GM18909 (cell line): ENCODE measurements at regions not wholly inside any gene's neighbourhood (a gene's known extent, or its start where the extent isn't known, plus 50 kb on each side); places are given as distances from the start of the nearest gene placed in this dataset.
"Not testable (repeated sequence)": the region's sequence is repeated elsewhere in the genome, so short reads cannot be mapped to it uniquely, and the experiment has no call there.

ENCODE experiments used
- ATAC-seq: cut with Tn5 transposase; IDR thresholded peaks from one replicate; pipeline ENCODE4 v1.9.1; 2021; ENCODE audit warnings: mild to moderate bottlenecking; ENCODE audit not compliant: unreplicated experiment, poor library complexity

- ATAC-seq, result no peak
Observed at GRCh38 chr1:233722212-233722979, 108.5 kb downstream of the KCNK1 start.

DNA sequence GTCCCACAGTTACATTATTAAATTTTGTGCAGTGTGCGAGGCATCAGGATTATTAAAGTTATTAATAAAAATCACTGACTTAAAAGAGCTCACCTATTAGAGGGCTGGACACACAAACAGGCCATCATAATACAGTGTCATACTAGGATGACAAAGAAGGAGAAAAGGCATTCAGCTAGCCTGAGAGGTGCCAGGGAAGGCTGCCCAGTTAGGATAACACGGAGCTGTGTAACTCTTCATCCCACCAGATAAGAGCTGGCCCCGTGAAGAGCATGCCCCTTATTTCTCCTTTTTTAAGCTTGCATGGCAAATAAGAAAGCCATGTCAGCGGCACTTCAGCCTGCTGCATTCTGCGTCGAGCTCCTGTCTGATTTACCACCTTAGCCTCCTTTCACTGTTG is 109.5 kb downstream of the KCNK1 start:
- no peak for ATAC-seq

- not testable (repeated sequence) for ATAC-seq
Observed at GRCh38 chr1:233724131-233724631, 110.3 kb downstream of the KCNK1 start.

DNA sequence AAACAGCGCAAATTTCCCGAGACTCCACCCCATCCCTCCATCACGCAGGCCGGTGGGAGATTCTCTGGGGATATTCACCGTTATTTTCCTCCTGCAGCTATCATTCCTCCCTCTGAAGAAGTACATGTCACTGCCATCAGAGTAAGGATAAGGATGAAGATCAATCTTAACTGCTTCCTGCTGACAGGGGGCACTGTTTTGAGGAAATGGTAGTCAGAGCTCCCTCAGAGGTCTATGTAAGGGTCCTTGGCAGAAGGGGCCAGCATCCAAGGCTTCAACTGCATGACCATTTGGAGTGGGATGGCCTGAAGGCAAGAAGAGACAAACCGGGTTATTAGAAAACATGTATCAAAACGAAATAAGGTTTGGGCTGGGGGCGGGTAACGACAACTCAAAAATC is 111.5 kb downstream of the KCNK1 start:
- ATAC-seq, result no peak

- ATAC-seq, result no peak
Observed at GRCh38 chr1:233728721-233729120, 114.8 kb downstream of the KCNK1 start.

- ATAC-seq, result no peak
Observed at GRCh38 chr1:233730380-233730779, 116.5 kb downstream of the KCNK1 start.

GRCh38 chr1:233730809-233731208 is 116.9 kb downstream of the KCNK1 start:
- no peak for ATAC-seq

DNA sequence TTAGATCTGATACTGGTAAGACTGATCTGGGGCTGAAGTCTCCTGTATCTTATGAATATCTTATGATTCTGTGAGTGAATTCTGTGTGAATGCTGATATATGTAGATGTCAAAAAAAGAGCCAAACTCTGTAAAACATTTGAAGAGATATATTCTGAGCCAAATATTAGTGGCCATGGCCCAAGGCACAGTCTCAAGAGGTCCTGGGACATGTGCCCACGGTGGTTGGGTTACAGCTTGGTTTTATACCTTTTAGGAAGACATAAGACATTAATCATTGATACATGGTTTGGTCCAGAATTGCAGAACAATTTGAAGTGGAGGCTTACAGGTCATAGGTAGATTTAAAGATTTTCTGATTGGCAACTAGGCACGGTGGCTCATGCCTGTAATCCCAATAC is 118.3 kb downstream of the KCNK1 start:
- no peak for ATAC-seq

- ATAC-seq, result no peak
Observed at GRCh38 chr1:233734456-233734855, 120.5 kb downstream of the KCNK1 start.

GRCh38 chr1:233735331-233735730 is 121.4 kb downstream of the KCNK1 start:
- ATAC-seq, result no peak

DNA sequence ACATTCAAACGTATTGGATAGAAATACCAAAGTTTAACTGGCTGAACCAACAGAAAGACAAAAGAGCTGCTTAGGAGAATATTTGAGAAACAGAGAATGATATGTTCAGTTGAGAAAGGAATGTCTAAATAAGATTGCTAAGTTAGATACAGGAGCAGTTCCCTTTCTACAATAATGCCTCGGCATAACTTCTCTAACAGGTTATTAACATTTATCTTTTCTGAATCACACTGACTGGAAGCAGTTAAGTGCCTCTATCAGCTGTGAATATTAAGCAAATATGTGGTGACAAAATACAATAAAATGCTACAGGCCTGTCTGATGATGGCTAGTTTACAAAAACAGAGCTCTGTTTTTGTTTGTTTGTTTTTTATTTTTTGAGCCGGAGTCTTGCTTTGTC is 121.9 kb downstream of the KCNK1 start:
- ATAC-seq, result no peak

GRCh38 chr1:233737341-233737740 is 123.4 kb downstream of the KCNK1 start:
- ATAC-seq, result no peak

GRCh38 chr1:233738396-233738795 is 124.5 kb downstream of the KCNK1 start:
- ATAC-seq, result no peak

GRCh38 chr1:233738850-233739249 is 124.9 kb downstream of the KCNK1 start:
- no peak for ATAC-seq

DNA sequence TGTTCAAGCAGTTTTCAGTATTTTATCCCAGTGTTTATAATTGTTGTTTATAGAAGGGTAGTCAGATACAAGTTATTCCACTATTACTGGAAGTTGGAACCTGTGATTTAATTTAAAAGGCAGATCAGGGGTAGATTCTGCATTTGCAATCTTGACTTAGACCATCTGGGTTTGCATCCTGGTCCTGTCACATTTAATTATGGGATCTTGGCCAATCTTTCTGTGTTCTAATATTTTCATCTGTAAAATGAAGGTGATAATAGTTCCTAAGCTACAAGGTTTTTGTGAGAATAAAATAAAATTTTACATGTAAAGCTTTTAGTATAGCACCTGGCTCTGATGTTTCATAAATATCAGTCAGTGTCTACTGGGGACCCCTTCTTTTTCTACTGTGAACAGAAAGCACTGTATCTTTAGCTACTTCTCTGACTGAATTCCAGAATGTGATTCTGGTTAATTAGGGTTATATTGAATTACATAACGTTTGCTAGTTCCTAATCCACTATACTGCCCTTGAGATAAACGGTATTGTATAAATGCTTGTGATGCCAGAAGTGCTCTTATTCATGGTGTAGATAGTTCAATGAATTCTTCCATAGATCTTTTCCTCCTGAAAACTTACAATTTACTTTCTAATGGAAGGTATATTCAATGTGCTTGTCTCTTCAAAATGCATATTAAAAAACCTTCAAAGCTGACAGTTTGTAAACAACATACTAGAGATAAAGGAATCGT is 131.0 kb downstream of the KCNK1 start:
- no peak for ATAC-seq

DNA sequence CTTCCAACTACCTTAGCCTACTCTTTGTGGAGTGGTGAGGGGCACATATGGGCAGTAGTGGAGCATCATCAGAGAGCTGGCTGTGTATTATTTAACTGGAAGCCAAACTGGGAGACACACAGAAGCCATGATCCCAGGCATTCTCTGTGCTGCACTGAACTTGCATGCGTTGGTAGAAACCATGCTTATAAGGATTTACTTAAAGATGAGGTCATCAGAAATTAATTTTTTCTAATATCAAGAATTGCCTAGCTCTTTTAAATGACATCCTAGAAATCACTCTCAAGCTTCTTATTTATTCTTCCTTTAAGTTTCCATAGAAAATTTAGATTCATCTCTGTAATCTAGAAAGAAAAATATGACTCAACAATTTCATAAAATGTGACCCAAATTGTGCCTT is 136.2 kb downstream of the KCNK1 start:
- no peak for ATAC-seq

- ATAC-seq, result no peak
Observed at GRCh38 chr1:233759665-233760064, 144.8 kb upstream of the SLC35F3 start.

DNA sequence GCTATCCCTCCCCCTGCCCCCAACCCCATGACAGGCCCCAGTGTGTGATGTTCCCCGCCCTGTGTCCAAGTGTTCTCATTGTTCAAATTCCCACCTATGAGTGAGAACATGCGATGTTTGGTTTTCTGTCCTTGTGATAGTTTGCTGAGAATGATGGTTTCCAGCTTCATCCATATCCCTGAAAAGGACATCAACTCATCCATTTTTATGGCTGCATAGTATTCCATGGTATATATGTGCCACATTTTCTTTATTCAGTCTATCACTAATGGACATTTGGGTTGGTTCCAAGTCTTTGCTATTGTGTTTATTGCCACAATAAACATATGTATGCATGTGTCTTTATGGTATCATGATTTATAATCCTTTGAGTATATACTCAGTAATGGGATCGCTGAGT is 140.2 kb upstream of the SLC35F3 start:
- ATAC-seq, result not testable (repeated sequence)

- no peak for ATAC-seq
Observed at GRCh38 chr1:233777566-233777965, 126.9 kb upstream of the SLC35F3 start.

GRCh38 chr1:233780049-233780448 is 124.4 kb upstream of the SLC35F3 start:
- no peak for ATAC-seq

GRCh38 chr1:233782937-233783586 is 121.4 kb upstream of the SLC35F3 start:
- ATAC-seq, result no peak
